Duodenal mucosa (tissue), 2 donors: ENCODE measurements at regions not wholly inside any gene's neighbourhood (a gene's known extent, or its start where the extent isn't known, plus 50 kb on each side); places are given as distances from the start of the nearest gene placed in this dataset.
A peak's percentile ranks its signal among the peaks of the same experiment; 100 is the strongest.

Source experiments
- H3K27ac ChIP-seq: one replicate; pipeline ENCODE4 v1.7.0; 2013; ENCODE audit warnings: low read depth, low read length
- H3K27me3 ChIP-seq, 2 donors: one replicate each; pipeline ENCODE4 v1.7.0; 2013; ENCODE audit warnings: low read length in 2 of 2, control low read depth in 1 of 2; ENCODE audit not compliant: insufficient read depth in 2 of 2, control insufficient read depth in 1 of 2
- H3K36me3 ChIP-seq, 2 donors: one replicate each; pipeline ENCODE4 v1.7.0; 2013; ENCODE audit warnings: low read length in 2 of 2, control low read depth in 1 of 2; ENCODE audit not compliant: insufficient read depth in 2 of 2, control insufficient read depth in 1 of 2
- H3K4me1 ChIP-seq, 2 donors: one replicate each; pipeline ENCODE4 v1.7.0; 2013; ENCODE audit warnings: low read length in 2 of 2, control low read depth in 1 of 2; ENCODE audit not compliant: insufficient read depth in 2 of 2, control insufficient read depth in 1 of 2
- H3K4me3 ChIP-seq, 2 donors: one replicate each; pipeline ENCODE4 v1.7.0; 2013; ENCODE audit warnings: low read length in 2 of 2, low read depth in 1 of 2
- H3K9ac ChIP-seq, 2 donors: one replicate each; pipeline ENCODE4 v1.7.0; 2013; ENCODE audit warnings: low read length in 2 of 2, low read depth in 1 of 2
- H3K9me3 ChIP-seq, 2 donors: one replicate each; pipeline ENCODE4 v1.7.0; 2013; ENCODE audit warnings: low read length in 2 of 2, control low read depth in 1 of 2; ENCODE audit not compliant: control insufficient read depth in 1 of 2

DNA sequence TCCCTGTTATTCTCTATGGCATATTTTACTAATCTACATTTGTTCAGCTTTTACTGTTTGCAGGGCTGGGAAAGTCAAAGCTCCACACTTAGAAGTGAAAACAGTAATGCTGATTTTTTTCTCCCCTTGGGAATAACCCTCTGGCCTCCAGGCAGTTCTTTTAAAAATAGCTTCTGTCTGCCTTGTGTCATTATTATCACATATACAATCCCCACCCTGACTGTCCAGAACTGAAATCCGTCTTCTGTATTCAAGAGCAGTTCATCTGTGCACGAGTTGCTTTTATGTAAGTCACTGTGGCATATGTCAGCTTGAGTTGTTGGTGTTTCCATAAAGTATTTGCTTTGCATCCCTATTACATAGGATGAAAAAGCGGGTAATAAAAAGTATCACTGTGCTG lies 1221.1 kb upstream of the CELF2 start:
- Histone ChIP-seq H3K9ac (no peak overlapping the region), H3K36me3 (no peaks in the 10 kb centered on the region), H3K27ac (no peak overlapping the region)

DNA sequence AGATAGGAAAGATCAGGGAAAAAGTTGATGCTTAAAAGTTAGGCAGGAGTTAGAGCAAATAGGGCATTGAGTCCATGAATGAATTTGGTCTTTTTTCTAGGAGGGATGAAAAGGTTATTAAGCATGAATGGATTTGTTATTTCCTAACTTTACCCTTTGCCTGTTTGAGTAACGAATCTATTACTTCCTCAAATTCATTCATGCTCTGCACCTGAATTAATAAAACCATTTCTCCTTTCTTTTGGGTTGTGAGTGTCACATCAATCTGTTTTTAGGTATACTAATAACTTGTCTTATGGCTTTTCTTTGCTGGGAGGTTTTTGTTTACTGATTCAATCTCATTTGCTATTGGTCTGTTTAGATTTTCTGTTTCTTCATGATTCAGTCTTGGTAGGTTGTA lies 1217.7 kb upstream of the CELF2 start:
- H3K36me3 ChIP-seq = no peaks in the 10 kb centered on the region
- H3K27me3 ChIP-seq = no peaks in the 10 kb centered on the region
- H3K4me1 ChIP-seq = no peaks in the 10 kb centered on the region
- H3K27ac ChIP-seq = no peak overlapping the region
- no peak overlapping the region for H3K9ac ChIP-seq
- H3K9me3 ChIP-seq = no peaks in the 10 kb centered on the region
- H3K4me3 ChIP-seq = no peak overlapping the region

More for the DNA sequence above, 1221.1 kb upstream of the CELF2 start:
- no peaks in the 10 kb centered on the region for H3K4me1 ChIP-seq
- no peak overlapping the region for H3K4me3 ChIP-seq
- H3K27me3 ChIP-seq = no peaks in the 10 kb centered on the region
- H3K9me3 ChIP-seq = no peaks in the 10 kb centered on the region

DNA sequence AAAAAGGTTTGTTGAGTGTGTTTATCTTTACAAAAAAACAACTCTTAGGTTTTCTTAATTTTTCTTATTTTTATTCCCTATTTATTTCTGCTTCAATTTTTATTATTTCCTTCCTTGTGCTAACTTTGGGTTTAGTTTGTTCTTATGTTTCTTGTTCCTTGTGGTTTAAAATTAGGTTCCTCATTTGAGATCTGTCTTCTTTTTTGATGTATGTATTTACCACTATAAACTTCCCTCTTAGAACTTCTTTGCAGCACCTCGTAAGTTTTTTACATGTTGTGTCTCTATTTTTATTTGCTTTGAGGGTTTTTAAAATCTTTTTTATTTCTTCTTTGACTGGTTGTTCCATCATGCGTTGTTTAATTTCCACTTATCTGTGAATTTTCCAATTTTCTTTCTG lies 1217.1 kb upstream of the CELF2 start:
- Histone ChIP-seq H3K4me3 (no peak overlapping the region), H3K4me1 (no peaks in the 10 kb centered on the region), H3K36me3 (no peaks in the 10 kb centered on the region), H3K9me3 (no peaks in the 10 kb centered on the region), H3K27me3 (no peaks in the 10 kb centered on the region), H3K27ac (no peak overlapping the region), H3K9ac (no peak overlapping the region)

DNA sequence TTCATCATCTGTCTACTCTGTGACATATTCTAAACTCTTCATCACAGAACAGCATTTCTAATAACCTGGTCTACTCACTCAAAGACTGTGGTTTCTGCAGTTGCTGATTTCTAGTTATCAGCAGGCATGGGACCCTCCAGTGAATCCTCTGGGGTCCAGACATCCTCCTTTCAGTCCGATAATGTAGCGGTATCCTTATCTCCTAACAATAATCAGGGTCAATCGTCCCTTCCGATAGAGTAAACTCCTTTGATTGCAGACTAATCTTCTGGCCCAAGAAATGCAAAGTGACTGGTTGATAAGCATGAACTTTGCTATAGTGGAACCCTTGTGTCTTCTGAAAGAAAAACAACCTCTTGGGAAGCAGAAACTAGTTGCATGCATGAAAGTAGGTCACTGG lies 1209.8 kb upstream of the CELF2 start:
- H3K27me3 ChIP-seq = no peaks in the 10 kb centered on the region
- H3K4me1 ChIP-seq = no peaks in the 10 kb centered on the region
- no peak overlapping the region for H3K4me3 ChIP-seq
- H3K9me3 ChIP-seq = no peaks in the 10 kb centered on the region
- H3K27ac ChIP-seq = no peak overlapping the region
- no peak overlapping the region for H3K9ac ChIP-seq
- H3K36me3 ChIP-seq = no peaks in the 10 kb centered on the region

DNA sequence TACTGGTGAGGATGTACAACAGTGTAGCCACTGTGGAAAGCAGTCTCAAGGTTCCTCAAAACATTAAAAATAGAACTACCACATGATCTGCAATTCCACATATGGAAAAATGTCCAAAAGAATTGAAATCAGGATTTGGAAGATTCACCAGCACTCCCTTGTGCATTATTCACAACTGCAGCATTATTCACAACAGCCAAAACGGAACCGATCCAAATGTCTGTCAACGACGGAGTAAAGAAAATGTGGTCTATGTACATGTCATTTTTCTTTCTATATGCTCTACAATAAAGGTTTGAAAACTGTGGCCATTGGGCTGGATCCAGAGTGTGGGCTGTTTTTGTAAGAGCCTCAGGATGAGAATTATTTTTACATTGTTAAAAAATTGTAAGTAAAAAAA lies 1206.1 kb upstream of the CELF2 start:
- H3K9ac ChIP-seq = no peak overlapping the region
- H3K27me3 ChIP-seq = no peaks in the 10 kb centered on the region
- no peaks in the 10 kb centered on the region for H3K9me3 ChIP-seq
- H3K4me3 ChIP-seq = no peak overlapping the region
- H3K36me3 ChIP-seq = no peaks in the 10 kb centered on the region
- no peaks in the 10 kb centered on the region for H3K4me1 ChIP-seq
- H3K27ac ChIP-seq = no peak overlapping the region

DNA sequence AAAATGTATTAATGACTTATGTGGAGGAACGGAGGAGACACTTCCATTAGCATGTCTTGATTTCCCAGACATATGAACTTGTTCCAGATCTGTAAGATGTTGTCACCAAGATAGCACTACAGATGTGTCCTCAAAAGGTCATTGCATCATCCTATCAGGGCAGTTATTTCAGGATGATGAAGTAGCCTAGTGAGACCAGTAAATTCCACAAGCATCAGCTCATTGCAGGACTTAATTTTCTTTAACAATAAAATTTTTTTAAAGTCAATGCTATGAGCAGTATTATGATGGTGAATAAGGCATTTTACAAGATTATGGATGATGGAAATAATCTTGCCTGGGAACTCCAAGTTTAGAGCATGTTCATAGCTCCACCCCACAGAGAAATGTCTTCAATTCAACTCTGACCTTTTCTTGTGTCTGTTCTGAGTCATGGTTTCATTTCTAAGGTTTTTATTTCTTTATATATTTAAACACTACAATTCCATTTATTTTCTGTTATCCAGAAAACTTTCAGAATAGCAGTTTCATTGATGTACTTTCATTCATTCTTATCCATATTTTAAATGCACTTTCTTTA lies 1203.3 kb upstream of the CELF2 start:
- Histone ChIP-seq H3K9me3 (no peaks in the 10 kb centered on the region), H3K4me1 (peaks cover 0 to under 1% of the 10 kb centered on the region in 2 donors), H3K27me3 (no peaks in the 10 kb centered on the region), H3K27ac (no peak overlapping the region), H3K9ac (no peak overlapping the region), H3K36me3 (no peaks in the 10 kb centered on the region), H3K4me3 (no peak overlapping the region)

GRCh38 chr10:9819756-9820494 lies 1197.7 kb upstream of the CELF2 start:
- H3K27ac ChIP-seq = no peak overlapping the region
- no peaks in the 10 kb centered on the region for H3K27me3 ChIP-seq
- H3K4me3 ChIP-seq = no peak overlapping the region
- no peak overlapping the region for H3K9ac ChIP-seq
- peaks cover 6 to 9% of the 10 kb centered on the region in 2 donors for H3K4me1 ChIP-seq
- H3K9me3 ChIP-seq = no peaks in the 10 kb centered on the region
- H3K36me3 ChIP-seq = no peaks in the 10 kb centered on the region

DNA sequence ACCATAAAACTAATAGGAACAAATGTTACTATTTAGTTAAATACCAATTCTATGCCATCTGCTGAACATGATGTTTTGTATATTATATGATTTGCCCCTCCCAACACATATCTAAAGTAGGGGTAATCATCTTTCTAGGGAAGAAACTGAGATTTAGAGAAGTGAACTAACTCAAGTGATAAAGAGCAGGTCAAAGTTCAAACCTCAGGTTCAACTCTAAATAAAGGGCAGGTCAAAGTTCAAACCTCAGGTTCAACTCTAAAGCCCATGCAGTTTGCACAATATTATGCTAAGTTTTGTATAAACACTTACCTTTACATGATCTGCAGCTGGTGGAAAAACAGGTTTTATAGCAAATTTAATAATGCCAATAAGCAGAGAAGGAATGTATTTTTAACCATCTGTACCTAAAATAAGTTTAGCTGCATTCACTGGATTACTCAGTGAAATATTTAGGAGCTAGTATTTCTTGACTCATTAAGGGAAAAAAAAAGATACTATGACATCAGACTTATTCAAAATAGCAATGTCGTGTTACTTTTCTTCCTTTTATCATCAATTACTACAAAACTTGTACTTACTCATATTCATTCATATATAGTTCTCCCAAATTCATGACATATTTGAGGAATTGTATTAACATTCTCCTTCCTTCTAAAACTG lies 1194.3 kb upstream of the CELF2 start:
- H3K27me3 ChIP-seq = no peaks in the 10 kb centered on the region
- H3K9ac ChIP-seq = no peak overlapping the region
- no peaks in the 10 kb centered on the region for H3K36me3 ChIP-seq
- no peak overlapping the region for H3K4me3 ChIP-seq
- H3K9me3 ChIP-seq = no peaks in the 10 kb centered on the region
- H3K4me1 ChIP-seq = peaks cover 9 to 11% of the 10 kb centered on the region in 2 donors
- H3K27ac ChIP-seq = no peak overlapping the region

GRCh38 chr10:9824631-9825071 lies 1193.0 kb upstream of the CELF2 start:
- Histone ChIP-seq H3K27ac (no peak overlapping the region), H3K9ac (peak overlapping the region in 1 of 2 donors; percentile 39), H3K4me1 (peaks cover 6 to 10% of the 10 kb centered on the region in 2 donors), H3K9me3 (no peaks in the 10 kb centered on the region), H3K36me3 (no peaks in the 10 kb centered on the region), H3K4me3 (peak overlapping the region in 1 of 2 donors; percentile 44), H3K27me3 (no peaks in the 10 kb centered on the region)

- no peaks in the 10 kb centered on the region for H3K27me3 ChIP-seq
- no peaks in the 10 kb centered on the region for H3K36me3 ChIP-seq
- no peaks in the 10 kb centered on the region for H3K9me3 ChIP-seq
These were observed 1192.1 kb upstream of the CELF2 start for GRCh38 chr10:9825491-9826018.

More at GRCh38 chr10:9825491-9826018, 1192.1 kb upstream of the CELF2 start:
- no peak overlapping the region for H3K9ac ChIP-seq
- H3K4me3 ChIP-seq = no peak overlapping the region
- H3K4me1 ChIP-seq = peaks cover 0 to 5% of the 10 kb centered on the region in 2 donors
- H3K27ac ChIP-seq = no peak overlapping the region
